Caco-2 (cell line): ENCODE measurements at regions not wholly inside any gene's neighbourhood (a gene's known extent, or its start where the extent isn't known, plus 50 kb on each side); places are given as distances from the start of the nearest gene placed in this dataset.

Experiments used
- BruUV-seq: library from RNA; stranded (reverse); fragments of 400-500 nt; replicated peaks from 2 replicates; lab custom pipeline; 2021; lab: Mats Ljungman, UMichigan
- CTCF ChIA-PET: fragments of 300-600 bp; sonication (Branson Sonifier 250); formaldehyde crosslinking; loops from one replicate; lab custom pipeline; 2022; ENCODE audit warnings: antibody characterized with exemption; lab: Charles Lee
- POLR2A ChIA-PET: fragments of 300-600 bp; sonication (Branson Sonifier 250); formaldehyde crosslinking; loops from one replicate; lab custom pipeline; 2022; ENCODE audit warnings: antibody characterized with exemption; lab: Charles Lee
- DNase-seq, 2 experiments: peaks; one replicate each; pipeline versions ENCODE4 v3.0.0 to v3.0.0-alpha.2; 2020 to 2022
- H3K27me3 ChIP-seq: replicated peaks from 2 replicates; pipeline ENCODE4 v1.6.0; 2011; ENCODE audit warnings: low read length; ENCODE audit not compliant: control insufficient read depth, insufficient read depth
- H3K36me3 ChIP-seq: 2 replicates; pipeline ENCODE4 v1.5.1; 2011; ENCODE audit warnings: low read length; ENCODE audit not compliant: control insufficient read depth, insufficient read depth
- H3K4me1 ChIP-seq: fragments of 250-450 bp; sonication (Bioruptor Pico); 2 replicates; pipeline ENCODE4 v1.5.1; 2020; ENCODE audit warnings: mild to moderate bottlenecking
- H3K4me3 ChIP-seq: 2 replicates; pipeline ENCODE4 v1.5.1; 2011; ENCODE audit warnings: low read depth, mild to moderate bottlenecking, control low read depth, low read length
- H3K9me3 ChIP-seq: fragments of 250-450 bp; sonication (Bioruptor Pico); 2 replicates; pipeline ENCODE4 v1.5.1; 2020; ENCODE audit warnings: mild to moderate bottlenecking, moderate library complexity
- H3K27ac Mint-ChIP-seq: one replicate; pipeline ENCODE4 v1.8.0; 2022; ENCODE audit warnings: mixed read lengths; ENCODE audit not compliant: unreplicated experiment
- H3K27me3 Mint-ChIP-seq: one replicate; pipeline ENCODE4 v1.8.0; 2022; ENCODE audit warnings: mixed read lengths; ENCODE audit not compliant: insufficient read depth, unreplicated experiment
- H3K36me3 Mint-ChIP-seq: one replicate; pipeline ENCODE4 v1.8.0; 2022; ENCODE audit warnings: mild to moderate bottlenecking, mixed read lengths; ENCODE audit not compliant: insufficient read depth, unreplicated experiment
- H3K4me1 Mint-ChIP-seq: one replicate; pipeline ENCODE4 v1.8.0; 2022; ENCODE audit warnings: low read depth, mixed read lengths; ENCODE audit not compliant: unreplicated experiment
- H3K4me3 Mint-ChIP-seq: one replicate; pipeline ENCODE4 v1.8.0; 2022; ENCODE audit warnings: mild to moderate bottlenecking, moderate library complexity, mixed read lengths; ENCODE audit not compliant: unreplicated experiment
- H3K9me3 Mint-ChIP-seq: one replicate; pipeline ENCODE4 v1.8.0; 2022; ENCODE audit warnings: mixed read lengths; ENCODE audit not compliant: unreplicated experiment
- CTCF ChIP-seq, 2 experiments: fragments of 200-600 bp in 1 of 2; IDR thresholded peaks; 1 replicate in 1 of 2; 2 replicates in 1 of 2; pipeline versions ENCODE4 v1.5.1 to v1.8.0; 2011 to 2022; ENCODE audit warnings: antibody characterized with exemption in 1 of 2, control low read depth in 1 of 2, inconsistent platforms in 1 of 2, low read depth in 1 of 2, low read length in 1 of 2, mild to moderate bottlenecking in 1 of 2, moderate library complexity in 1 of 2; ENCODE audit not compliant: insufficient read depth in 1 of 2, severe bottlenecking in 1 of 2, unreplicated experiment in 1 of 2
- intact Hi-C: fragments of 100-400 bp; cut with micrococcal nuclease; formaldehyde crosslinking; loops from one replicate; pipeline ENCODE4 v1.10.0; 2022; ENCODE audit not compliant: unreplicated experiment

GRCh38 chr6:81808851-81809570 is 56.5 kb upstream of the TENT5A start:
- DNase-seq, result no peak
- CTCF ChIA-PET, result no interaction called here
- Mint-ChIP-seq H3K4me1 (peaks cover 7% of the 10 kb centered on the region), H3K4me3 (no peak overlapping the region), H3K9me3 (no peaks in the 10 kb centered on the region), H3K27ac (no peak overlapping the region), H3K27me3 (no peaks in the 10 kb centered on the region), H3K36me3 (no peaks in the 10 kb centered on the region)
- Histone ChIP-seq H3K4me3 (no peak overlapping the region), H3K27me3 (no peaks in the 10 kb centered on the region), H3K4me1 (peaks cover 13% of the 10 kb centered on the region), H3K9me3 (no peaks in the 10 kb centered on the region), H3K36me3 (no peaks in the 10 kb centered on the region)
- POLR2A ChIA-PET, result no interaction called here
- TF ChIP-seq CTCF (IDR thresholded peaks at IDR 0.05; ENCODE audit: insufficient read depth in 1 of 2, low read depth in 1 of 2, low read length in 1 of 2, severe bottlenecking in 1 of 2, unreplicated experiment in 1 of 2), result no peak
- no TSS peak for BruUV-seq
- intact Hi-C loops, result no loop called here

GRCh38 chr6:81806793-81807565 is 54.5 kb upstream of the TENT5A start:
- no peaks in the 10 kb centered on the region for H3K27me3 ChIP-seq
- no peak overlapping the region for H3K4me3 ChIP-seq
- ChIA-PET CTCF (no interaction called here), POLR2A (no interaction called here)
- H3K9me3 ChIP-seq, result no peaks in the 10 kb centered on the region
- intact Hi-C loops, result no loop called here
- H3K4me3 Mint-ChIP-seq, result no peak overlapping the region
- H3K9me3 Mint-ChIP-seq, result no peaks in the 10 kb centered on the region
- DNase-seq, result no peak
- H3K36me3 ChIP-seq, result no peaks in the 10 kb centered on the region
- no peaks in the 10 kb centered on the region for H3K36me3 Mint-ChIP-seq
- H3K4me1 ChIP-seq, result peaks cover 13% of the 10 kb centered on the region
- BruUV-seq, result no TSS peak
- H3K27ac Mint-ChIP-seq, result no peak overlapping the region
- TF ChIP-seq CTCF (IDR thresholded peaks at IDR 0.05; ENCODE audit: insufficient read depth in 1 of 2, low read depth in 1 of 2, low read length in 1 of 2, severe bottlenecking in 1 of 2, unreplicated experiment in 1 of 2), result no peak
- H3K27me3 Mint-ChIP-seq, result no peaks in the 10 kb centered on the region
- no peaks in the 10 kb centered on the region for H3K4me1 Mint-ChIP-seq

GRCh38 chr6:81802356-81802755 is 49.9 kb upstream of the TENT5A start:
- Mint-ChIP-seq H3K4me1 (no peaks in the 10 kb centered on the region), H3K9me3 (no peaks in the 10 kb centered on the region), H3K4me3 (no peak overlapping the region), H3K27me3 (no peaks in the 10 kb centered on the region), H3K36me3 (no peaks in the 10 kb centered on the region), H3K27ac (no peak overlapping the region)
- POLR2A ChIA-PET, result no interaction called here
- Histone ChIP-seq H3K4me3 (no peak overlapping the region), H3K27me3 (no peaks in the 10 kb centered on the region), H3K36me3 (no peaks in the 10 kb centered on the region), H3K9me3 (no peaks in the 10 kb centered on the region), H3K4me1 (peaks cover 9% of the 10 kb centered on the region)
- no TSS peak for BruUV-seq
- CTCF ChIA-PET, result no interaction called here
- intact Hi-C loops, result no loop called here
- TF ChIP-seq CTCF (IDR thresholded peaks at IDR 0.05; ENCODE audit: insufficient read depth in 1 of 2, low read depth in 1 of 2, low read length in 1 of 2, severe bottlenecking in 1 of 2, unreplicated experiment in 1 of 2), result no peak
- DNase-seq, result no peak
